Right cardiac atrium (tissue), 5 donors: ENCODE measurements at regions not wholly inside any gene's neighbourhood (a gene's known extent, or its start where the extent isn't known, plus 50 kb on each side); places are given as distances from the start of the nearest gene placed in this dataset.
A peak's percentile ranks its signal among the peaks of the same experiment; 100 is the strongest.

Source experiments
- ATAC-seq, 2 donors: fragments of 200-7000 bp; cut with Tn5 transposase; one replicate each; pipeline versions ENCODE4 v1.8.0 to v1.9.1; 2020; ENCODE audit warnings: moderate library complexity in 2 of 2, mild to moderate bottlenecking in 1 of 2
- DNase-seq, 3 donors: peaks; one replicate each; pipeline ENCODE4 v3.0.0-alpha.2; 2020
- H3K27ac ChIP-seq: one replicate; pipeline ENCODE4 v1.5.1; 2013; ENCODE audit warnings: mild to moderate bottlenecking, low read length, control low read depth, moderate library complexity
- H3K27me3 ChIP-seq: one replicate; pipeline ENCODE4 v1.6.1; 2013; ENCODE audit not compliant: control insufficient read depth, insufficient read depth
- H3K4me1 ChIP-seq: one replicate; pipeline ENCODE4 v1.6.1; 2013; ENCODE audit warnings: low read length; ENCODE audit not compliant: control insufficient read depth, insufficient read depth
- H3K4me3 ChIP-seq: one replicate; pipeline ENCODE4 v1.5.1; 2013; ENCODE audit warnings: low read length, control low read depth
- H3K9me3 ChIP-seq: one replicate; pipeline ENCODE4 v1.6.1; 2013; ENCODE audit warnings: low read length; ENCODE audit not compliant: control insufficient read depth
- WGBS: extraction: QIAGEN DNeasy Blood & Tissue Kit; methylation state at CpG from one replicate; pipeline ENCODE4 v1.1.7; 2013; 5-methylcytosine and 5-hydroxymethylcytosine counted together
- intact Hi-C, 4 donors: fragments of 100-400 bp; cut with DNase I; formaldehyde crosslinking; loops; one replicate each; pipeline versions ENCODE4 v1.11.0 to v1.14.0; 2022 to 2023
- donor health status: healthy with polysubstance abuse.
- donor health status: DM: no; HTN: yes; CAD: no.
- donor health status: DM: no; HTN: no; CAD: no.
- donor health status: DM: no; HTN: yes; CAD: no; lungs with severe emphysema.
- donor health status: DM: yes; HTN: yes; CAD: no.

DNA sequence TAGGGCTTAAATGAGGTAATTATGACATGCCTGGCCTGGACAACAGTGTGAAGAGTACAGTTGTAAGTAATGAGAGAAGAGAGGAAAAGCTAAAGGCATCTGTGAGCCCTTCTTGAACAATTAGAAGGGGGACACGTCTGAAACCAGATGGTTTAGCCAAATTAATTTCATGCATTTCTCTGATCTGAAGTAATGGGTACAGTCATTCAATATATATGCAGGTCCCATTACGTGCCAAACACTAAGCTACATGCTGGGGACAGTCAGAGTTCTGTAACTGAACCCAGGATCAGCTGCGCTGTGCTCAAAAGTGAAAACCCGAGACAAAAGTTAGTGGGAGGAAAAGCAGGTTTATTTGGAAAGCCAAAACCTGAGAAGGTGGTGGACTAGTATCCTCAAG is 207.2 kb upstream of the TMTC1 start:
- no peak for DNase-seq
- Histone ChIP-seq H3K4me1 (no peaks in the 10 kb centered on the region), H3K27me3 (no peaks in the 10 kb centered on the region), H3K4me3 (no peak overlapping the region), H3K9me3 (no peaks in the 10 kb centered on the region), H3K27ac (no peak overlapping the region)
- intact Hi-C loops = no loop called here
- WGBS = 77% methylated on average over 4 of the region's 4 CpGs
- no peak for ATAC-seq

DNA sequence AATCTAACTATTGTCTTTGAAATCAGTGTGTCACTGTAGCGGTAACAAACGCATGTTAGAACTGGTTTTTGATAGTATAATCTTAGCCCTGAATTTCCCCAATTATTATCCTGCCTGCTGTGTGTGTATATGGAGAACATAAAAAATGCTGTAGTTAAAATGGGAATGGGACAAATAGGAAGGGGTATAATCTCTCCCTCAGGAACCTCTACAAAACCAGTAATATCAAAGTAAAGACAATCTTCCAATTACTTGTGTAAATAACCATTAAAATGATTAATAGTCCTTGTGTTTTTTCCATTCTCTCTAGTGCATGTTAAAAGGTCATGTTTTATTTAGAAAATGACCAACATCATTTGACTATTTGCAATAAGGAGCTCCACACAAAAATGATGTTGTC is 200.1 kb upstream of the TMTC1 start:
- ATAC-seq (no peak), DNase-seq (no peak)
- no peaks in the 10 kb centered on the region for H3K9me3 ChIP-seq
- H3K27me3 ChIP-seq = no peaks in the 10 kb centered on the region
- 77% methylated on average over 2 of the region's 2 CpGs for WGBS
- H3K4me1 ChIP-seq = no peaks in the 10 kb centered on the region
- no peak overlapping the region for H3K27ac ChIP-seq
- intact Hi-C loops = no loop called here
- no peak overlapping the region for H3K4me3 ChIP-seq

DNA sequence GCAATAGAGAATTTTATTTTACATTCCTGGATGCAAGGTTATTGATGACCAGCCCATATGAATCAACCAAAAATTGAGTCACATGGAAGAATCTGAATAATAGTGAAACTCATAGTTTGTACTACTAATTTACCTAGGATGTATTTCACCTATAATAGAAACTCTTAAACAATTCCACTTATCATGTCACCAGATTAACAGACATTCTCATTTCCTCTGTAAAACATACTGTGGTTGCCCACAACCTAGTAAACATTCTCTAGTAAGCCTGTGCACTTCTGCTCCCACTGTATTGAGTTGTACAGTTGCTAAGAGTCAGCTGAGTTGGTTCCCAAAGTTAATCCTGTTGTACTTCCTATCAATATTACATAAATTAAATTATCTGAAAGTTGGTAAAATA is 196.6 kb upstream of the TMTC1 start:
- no peak for DNase-seq
- H3K27me3 ChIP-seq = no peaks in the 10 kb centered on the region
- intact Hi-C loops = no loop called here
- H3K9me3 ChIP-seq = no peaks in the 10 kb centered on the region
- ATAC-seq = no peak
- H3K4me3 ChIP-seq = no peak overlapping the region
- no peaks in the 10 kb centered on the region for H3K4me1 ChIP-seq
- no peak overlapping the region for H3K27ac ChIP-seq

DNA sequence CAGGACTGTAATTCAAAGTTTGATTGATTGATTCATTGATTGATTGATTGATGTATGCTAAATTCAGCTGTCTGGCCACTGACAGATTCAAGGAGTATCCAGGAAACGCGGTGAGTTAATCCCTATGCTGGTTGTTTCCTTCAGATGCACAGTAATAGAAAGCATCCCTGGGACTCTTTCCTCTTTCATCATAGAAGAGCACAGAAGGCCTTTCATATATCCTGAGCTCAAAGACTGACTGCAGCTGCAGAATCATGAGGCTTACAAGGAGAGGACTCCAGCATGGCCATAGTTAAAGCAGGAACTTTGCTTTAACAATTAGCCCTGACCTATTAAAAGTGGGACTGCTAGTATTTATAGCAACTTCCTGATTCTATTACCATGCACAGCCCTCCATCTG is 187.7 kb upstream of the TMTC1 start:
- Histone ChIP-seq H3K4me1 (no peaks in the 10 kb centered on the region), H3K27ac (no peak overlapping the region), H3K27me3 (no peaks in the 10 kb centered on the region), H3K9me3 (no peaks in the 10 kb centered on the region), H3K4me3 (no peak overlapping the region)
- ATAC-seq (no peak), DNase-seq (no peak)
- WGBS = 64% methylated on average over 2 of the region's 2 CpGs
- intact Hi-C loops = no loop called here

DNA sequence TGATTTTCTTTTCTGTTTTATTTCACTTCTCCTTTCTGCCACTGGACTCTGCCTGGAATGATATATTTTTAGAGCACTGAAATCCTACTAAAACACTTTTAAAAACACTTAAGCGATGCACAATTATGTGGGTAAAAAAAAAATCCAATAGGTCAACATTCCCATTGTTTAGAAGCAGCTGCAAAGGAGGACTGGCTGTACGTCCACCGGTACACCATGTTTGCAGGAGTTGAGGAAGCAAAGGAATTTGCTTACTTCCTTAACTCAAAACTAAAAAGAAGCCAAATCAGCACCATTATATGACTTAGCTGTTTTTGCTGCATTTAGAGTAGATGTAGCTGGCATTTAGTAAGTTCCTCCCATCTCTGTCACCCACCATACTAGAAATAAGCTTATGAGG is 186.8 kb upstream of the TMTC1 start:
- no peak for DNase-seq
- WGBS = 56% methylated on average over 3 of the region's 3 CpGs
- intact Hi-C loops = no loop called here
- Histone ChIP-seq H3K27me3 (no peaks in the 10 kb centered on the region), H3K9me3 (no peaks in the 10 kb centered on the region), H3K27ac (no peak overlapping the region), H3K4me1 (no peaks in the 10 kb centered on the region), H3K4me3 (no peak overlapping the region)
- no peak for ATAC-seq

DNA sequence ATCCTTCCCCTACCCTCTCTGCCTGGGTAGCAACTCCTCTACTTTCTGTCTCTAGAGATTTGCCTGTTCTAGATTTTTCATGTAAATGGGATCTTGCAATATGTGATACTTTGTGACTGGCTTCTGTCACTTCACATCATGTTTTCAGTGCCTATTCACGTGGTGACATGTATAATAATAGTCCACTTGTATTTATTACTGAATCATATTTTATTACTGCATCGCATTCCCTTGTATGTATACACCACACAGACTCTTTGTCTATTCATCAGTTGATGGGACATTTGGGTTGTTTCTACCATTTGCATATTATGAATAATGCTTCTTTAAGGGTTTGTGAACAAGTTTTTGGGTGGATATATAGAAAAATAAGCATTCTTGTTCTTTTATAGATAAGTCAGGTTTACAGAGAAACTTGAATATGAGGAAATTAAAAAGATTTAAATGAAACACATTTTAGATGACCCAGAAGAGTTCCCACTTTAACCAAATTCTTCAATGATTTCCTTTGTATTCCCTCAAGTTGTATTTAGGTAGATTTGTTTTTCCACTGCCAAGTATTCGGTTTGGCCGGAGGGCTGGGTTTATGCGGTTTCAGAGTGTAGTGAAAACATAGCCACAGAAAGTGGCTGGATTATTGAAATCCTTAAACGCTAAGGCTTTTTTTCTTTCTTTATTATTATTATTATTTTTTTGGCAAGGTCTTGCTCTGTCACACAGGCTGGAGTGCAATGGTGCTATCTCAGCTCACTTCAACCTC is 178.7 kb upstream of the TMTC1 start:
- ATAC-seq (no peak), DNase-seq (no peak)
- no peak overlapping the region for H3K4me3 ChIP-seq
- intact Hi-C loops = no loop called here
- H3K27me3 ChIP-seq = no peaks in the 10 kb centered on the region
- no peaks in the 10 kb centered on the region for H3K4me1 ChIP-seq
- no peak overlapping the region for H3K27ac ChIP-seq
- H3K9me3 ChIP-seq = no peaks in the 10 kb centered on the region
- WGBS = 79% methylated on average over 6 of the region's 6 CpGs

DNA sequence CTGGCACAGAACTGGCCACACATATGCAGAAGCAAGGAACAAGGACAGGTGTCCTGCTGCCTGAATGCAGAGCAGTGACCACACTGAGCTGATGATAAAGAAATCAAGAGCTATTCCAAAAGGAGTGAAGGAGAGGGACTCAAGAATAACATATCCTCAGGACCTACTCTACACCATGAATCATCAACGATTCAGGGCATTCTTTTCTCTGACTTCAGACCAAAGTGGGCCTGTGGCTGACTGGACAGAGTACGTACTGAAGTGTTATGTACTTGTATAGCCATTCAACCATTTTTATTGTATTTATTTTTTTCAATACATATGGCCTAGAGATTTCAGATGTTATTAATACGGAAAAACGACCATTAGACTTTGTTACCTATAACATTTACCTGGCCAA is 177.5 kb upstream of the TMTC1 start:
- Histone ChIP-seq H3K27me3 (no peaks in the 10 kb centered on the region), H3K27ac (no peak overlapping the region), H3K9me3 (no peaks in the 10 kb centered on the region), H3K4me3 (no peak overlapping the region), H3K4me1 (no peaks in the 10 kb centered on the region)
- DNase-seq (no peak), ATAC-seq (no peak)
- 89% methylated on average over 4 of the region's 4 CpGs for WGBS
- intact Hi-C loops = no loop called here

DNA sequence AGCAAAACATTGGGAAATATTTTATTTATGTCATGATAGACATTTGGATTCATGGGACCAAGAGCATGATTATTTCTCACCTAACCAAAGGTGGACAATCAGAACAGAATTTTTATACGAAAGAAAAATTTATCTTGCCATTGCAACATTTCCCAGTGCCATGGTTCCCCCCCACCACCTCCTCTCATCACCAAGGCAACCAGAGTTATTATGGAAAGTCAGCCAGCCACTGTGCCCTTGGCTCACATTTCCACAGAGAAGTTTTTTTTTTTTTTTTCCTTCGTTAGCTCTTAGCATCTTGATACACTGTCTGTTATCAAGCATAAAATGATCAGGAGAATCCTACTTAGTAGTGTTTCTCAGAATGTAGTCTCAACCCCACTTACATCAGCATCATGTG is 176.4 kb upstream of the TMTC1 start:
- intact Hi-C loops = no loop called here
- DNase-seq (no peak), ATAC-seq (peak in 1 of 2 donors; percentile 29)
- Histone ChIP-seq H3K9me3 (no peaks in the 10 kb centered on the region), H3K4me3 (no peak overlapping the region), H3K27ac (no peak overlapping the region), H3K27me3 (no peaks in the 10 kb centered on the region), H3K4me1 (no peaks in the 10 kb centered on the region)
- 52% methylated on average over 2 of the region's 2 CpGs for WGBS

DNA sequence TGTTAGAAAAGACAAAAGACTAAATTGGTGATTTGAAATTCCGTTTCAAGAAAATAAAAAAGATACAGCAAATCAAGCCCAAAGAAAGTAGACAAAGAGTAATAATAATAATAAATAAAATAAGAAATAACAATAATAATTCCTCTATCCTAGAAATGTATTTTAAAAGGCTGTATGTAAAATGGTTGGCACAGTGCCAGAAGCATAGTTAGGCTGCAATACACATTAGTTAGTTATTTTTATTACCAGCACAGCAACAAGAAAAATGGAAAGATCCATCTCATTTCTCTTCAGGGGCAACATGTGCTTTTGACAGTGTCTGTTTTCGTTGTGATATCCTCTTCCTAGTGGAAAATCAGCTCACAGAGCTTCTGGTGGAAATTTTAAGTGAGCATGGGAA is 174.1 kb upstream of the TMTC1 start:
- DNase-seq (no peak), ATAC-seq (no peak)
- 76% methylated on average over 2 of the region's 2 CpGs for WGBS
- intact Hi-C loops = no loop called here
- no peak overlapping the region for H3K27ac ChIP-seq
- H3K4me3 ChIP-seq = no peak overlapping the region
- H3K4me1 ChIP-seq = no peaks in the 10 kb centered on the region
- no peaks in the 10 kb centered on the region for H3K9me3 ChIP-seq
- no peaks in the 10 kb centered on the region for H3K27me3 ChIP-seq

DNA sequence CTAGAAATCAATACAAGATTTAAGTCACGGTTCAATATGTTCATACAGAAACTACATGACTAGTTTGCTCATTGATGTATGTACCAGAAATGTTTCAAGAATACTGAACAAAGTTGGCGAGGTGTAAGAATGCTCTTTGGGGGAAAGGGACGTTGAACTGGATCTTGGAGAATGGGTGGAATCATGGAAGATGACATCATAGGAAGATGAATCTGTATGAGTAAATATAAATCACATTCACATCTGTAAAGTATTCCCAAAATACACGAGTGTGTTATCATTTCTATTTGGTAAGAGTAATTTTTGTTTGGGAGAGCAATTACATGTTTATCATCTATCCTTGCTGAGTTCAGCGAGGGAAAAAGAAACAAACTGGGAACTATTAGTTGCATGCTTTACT is 162.2 kb upstream of the TMTC1 start:
- Histone ChIP-seq H3K4me1 (no peaks in the 10 kb centered on the region), H3K27me3 (no peaks in the 10 kb centered on the region), H3K9me3 (no peaks in the 10 kb centered on the region), H3K27ac (no peak overlapping the region), H3K4me3 (no peak overlapping the region)
- ATAC-seq = no peak
- 67% methylated on average over 5 of the region's 5 CpGs for WGBS
- intact Hi-C loops = no loop called here
- no peak for DNase-seq

DNA sequence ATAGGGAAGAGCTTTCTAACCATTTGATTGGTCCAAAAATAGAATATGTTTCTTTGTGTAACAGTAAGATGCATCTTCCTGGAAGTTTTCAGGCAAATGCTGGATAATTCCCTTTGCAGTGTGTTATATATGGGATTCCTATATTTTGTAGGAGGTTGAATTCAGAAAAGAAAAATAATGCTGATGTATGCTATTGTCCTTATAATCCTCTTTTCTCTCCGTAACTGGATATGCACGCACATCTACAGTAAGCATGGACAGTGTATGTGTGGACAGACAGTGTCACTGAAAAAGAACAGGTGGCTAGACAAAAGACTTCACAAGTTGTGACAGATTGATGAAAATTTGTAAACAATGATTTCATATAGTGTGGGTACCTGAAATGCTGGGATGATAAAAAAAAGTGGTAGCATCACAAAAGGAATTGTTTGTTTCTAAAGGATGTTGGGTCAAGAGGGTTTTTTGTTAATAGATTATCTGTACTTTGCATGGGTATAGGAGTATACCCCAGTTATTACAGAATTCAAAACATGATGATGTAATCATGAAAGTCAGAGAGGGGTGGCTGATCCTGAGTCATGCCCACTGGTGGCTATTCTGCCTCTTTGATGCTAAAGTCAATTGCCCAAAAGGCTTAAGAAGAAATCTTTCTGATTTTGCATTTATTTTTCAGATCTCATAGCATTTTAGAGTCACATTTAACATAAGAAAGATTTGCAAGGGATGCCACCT is 160.7 kb upstream of the TMTC1 start:
- Histone ChIP-seq H3K27me3 (no peaks in the 10 kb centered on the region), H3K4me1 (no peaks in the 10 kb centered on the region), H3K9me3 (no peaks in the 10 kb centered on the region), H3K27ac (no peak overlapping the region), H3K4me3 (no peak overlapping the region)
- intact Hi-C loops = no loop called here
- 68% methylated on average over 2 of the region's 2 CpGs for WGBS
- DNase-seq = no peak
- no peak for ATAC-seq
